ENCODE measurements at regions not wholly inside any gene's neighbourhood (a gene's known extent, or its start where the extent isn't known, plus 50 kb on each side); places are given as distances from the start of the nearest gene placed in this dataset.

DNA sequence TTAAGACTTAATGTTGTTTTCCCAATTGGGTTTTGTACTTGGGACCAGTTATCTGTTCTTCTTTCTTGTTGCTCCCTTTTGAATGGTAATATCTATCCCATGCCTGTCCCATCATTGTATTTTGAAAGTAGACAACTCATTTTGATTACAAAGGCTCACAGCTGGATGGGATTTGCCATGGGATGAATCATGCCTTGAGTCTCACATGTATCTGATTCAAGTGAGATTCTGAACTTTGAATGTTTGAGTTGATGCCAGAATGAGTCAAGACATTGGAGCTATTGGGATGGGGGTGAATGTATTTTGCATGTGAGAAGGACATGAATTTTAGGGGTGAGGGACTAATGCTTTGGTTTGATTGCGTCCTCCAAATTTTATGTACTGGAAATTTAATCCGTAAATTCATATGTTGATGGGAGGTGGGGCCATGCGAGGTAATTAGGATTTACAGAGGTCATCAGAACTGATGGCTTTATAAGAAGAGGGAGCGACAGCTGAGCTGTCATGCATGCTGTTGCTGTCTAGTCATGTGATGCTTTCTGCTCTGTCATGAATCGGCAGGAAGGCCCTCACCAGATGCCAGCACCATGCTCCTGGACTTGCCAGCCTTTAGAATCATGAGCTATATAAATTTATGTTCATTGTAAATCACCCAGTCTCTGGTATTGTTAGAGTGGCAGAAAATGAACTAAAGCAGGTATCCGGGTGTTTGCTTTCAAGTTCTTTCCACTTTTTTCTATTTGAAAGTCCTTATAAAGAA is 741.3 kb upstream of the RAB6C start:
- WGBS (ENCODE audit: insufficient coverage, low coverage, missing lambda C conversion rate): 0% methylated on average over 5 of the region's 6 CpGs
- Histone ChIP-seq H3K9me3 (replicated peaks; ENCODE audit: control insufficient read depth, insufficient read depth, low read depth, low read length) (no peaks in the 10 kb centered on the region), H3K4me1 (replicated peaks in 1 of 2; ENCODE audit: control insufficient read depth in 2 of 2, insufficient read depth in 2 of 2, low read length in 2 of 2) (no peaks in the 10 kb centered on the region), H3K4me2 (ENCODE audit: insufficient read depth, low read length) (no peak overlapping the region), H2AFZ (ENCODE audit: low read depth, low read length) (no peak overlapping the region), H3K9me1 (ENCODE audit: control insufficient read depth, insufficient read depth, low read length) (no peaks in the 10 kb centered on the region), H3K4me3 (no peak overlapping the region), H4K20me1 (replicated peaks; ENCODE audit: control insufficient read depth, insufficient read depth, low read length) (no peaks in the 10 kb centered on the region), H3K9ac (ENCODE audit: insufficient read depth in 1 of 2, low read depth in 2 of 2, low read length in 2 of 2) (no peak overlapping the region), H3K27me3 (ENCODE audit: control insufficient read depth in 2 of 2, insufficient read depth in 2 of 2, low read length in 2 of 2) (no peaks in the 10 kb centered on the region), H3K79me2 (ENCODE audit: control insufficient read depth, insufficient read depth, low read length) (no peaks in the 10 kb centered on the region), H3K36me3 (ENCODE audit: control insufficient read depth, insufficient read depth, low read length) (no peaks in the 10 kb centered on the region), H3K27ac (ENCODE audit: extremely low read depth, low read depth, low read length) (no peak overlapping the region)
- ChIA-PET CTCF (ENCODE audit: low intra/inter-chr PET ratio) (no interaction called here), POLR2A (interaction anchor here (0.5 kb wide), 1 partner anchor 420 kb away, joined by 3 read pairs; no protein-coding TSS in a partner anchor)
- FAIRE-seq (no peak), ATAC-seq (no peak), DNase-seq (ENCODE audit: extremely low read depth in 1 of 4, low spot score in 3 of 4) (no peak)
- in situ Hi-C loops (cut with MboI): no loop called here
- intact Hi-C loops (cut with micrococcal nuclease): no loop called here
- no TSS peak for BruUV-seq (replicated peaks)
- TF ChIP-seq SMARCB1 (IDR thresholded peaks at IDR 0.05; ENCODE audit: insufficient read length, low read depth): no peak
- TF ChIP-seq, protein P1, sequence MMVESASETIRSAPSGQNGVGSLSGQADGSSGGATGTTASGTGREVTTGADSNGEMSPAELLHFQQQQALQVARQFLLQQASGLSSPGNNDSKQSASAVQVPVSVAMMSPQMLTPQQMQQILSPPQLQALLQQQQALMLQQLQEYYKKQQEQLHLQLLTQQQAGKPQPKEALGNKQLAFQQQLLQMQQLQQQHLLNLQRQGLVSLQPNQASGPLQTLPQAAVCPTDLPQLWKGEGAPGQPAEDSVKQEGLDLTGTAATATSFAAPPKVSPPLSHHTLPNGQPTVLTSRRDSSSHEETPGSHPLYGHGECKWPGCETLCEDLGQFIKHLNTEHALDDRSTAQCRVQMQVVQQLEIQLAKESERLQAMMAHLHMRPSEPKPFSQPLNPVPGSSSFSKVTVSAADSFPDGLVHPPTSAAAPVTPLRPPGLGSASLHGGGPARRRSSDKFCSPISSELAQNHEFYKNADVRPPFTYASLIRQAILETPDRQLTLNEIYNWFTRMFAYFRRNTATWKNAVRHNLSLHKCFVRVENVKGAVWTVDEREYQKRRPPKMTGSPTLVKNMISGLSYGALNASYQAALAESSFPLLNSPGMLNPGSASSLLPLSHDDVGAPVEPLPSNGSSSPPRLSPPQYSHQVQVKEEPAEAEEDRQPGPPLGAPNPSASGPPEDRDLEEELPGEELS (CRISPR knock-in tag; IDR thresholded peaks at IDR 0.05; ENCODE audit: borderline replicate concordance): no peak
- TF ChIP-seq, protein P2, sequence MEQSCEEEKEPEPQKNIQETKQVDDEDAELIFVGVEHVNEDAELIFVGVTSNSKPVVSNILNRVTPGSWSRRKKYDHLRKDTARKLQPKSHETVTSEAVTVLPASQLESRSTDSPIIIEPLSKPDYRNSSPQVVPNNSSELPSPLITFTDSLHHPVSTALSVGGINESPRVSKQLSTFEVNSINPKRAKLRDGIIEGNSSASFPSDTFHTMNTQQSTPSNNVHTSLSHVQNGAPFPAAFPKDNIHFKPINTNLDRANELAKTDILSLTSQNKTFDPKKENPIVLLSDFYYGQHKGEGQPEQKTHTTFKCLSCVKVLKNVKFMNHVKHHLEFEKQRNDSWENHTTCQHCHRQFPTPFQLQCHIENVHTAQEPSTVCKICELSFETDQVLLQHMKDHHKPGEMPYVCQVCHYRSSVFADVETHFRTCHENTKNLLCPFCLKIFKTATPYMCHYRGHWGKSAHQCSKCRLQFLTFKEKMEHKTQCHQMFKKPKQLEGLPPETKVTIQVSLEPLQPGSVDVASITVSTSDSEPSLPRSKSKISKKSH (CRISPR knock-in tag; IDR thresholded peaks at IDR 0.05): no peak
- no peak for TF ChIP-seq SMARCC2 (IDR thresholded peaks at IDR 0.05; ENCODE audit: low read depth)
- no peak for TF ChIP-seq POLR2G (IDR thresholded peaks at IDR 0.05; ENCODE audit: low read depth, low read length)
- TF ChIP-seq TAF7 (tag; IDR thresholded peaks at IDR 0.05): no peak
- no peak for TF ChIP-seq ZNF551 (CRISPR knock-in tag; IDR thresholded peaks at IDR 0.05)
- TF ChIP-seq THRAP3 (IDR thresholded peaks at IDR 0.05; ENCODE audit: borderline replicate concordance): no peak
- TF ChIP-seq, protein P3, sequence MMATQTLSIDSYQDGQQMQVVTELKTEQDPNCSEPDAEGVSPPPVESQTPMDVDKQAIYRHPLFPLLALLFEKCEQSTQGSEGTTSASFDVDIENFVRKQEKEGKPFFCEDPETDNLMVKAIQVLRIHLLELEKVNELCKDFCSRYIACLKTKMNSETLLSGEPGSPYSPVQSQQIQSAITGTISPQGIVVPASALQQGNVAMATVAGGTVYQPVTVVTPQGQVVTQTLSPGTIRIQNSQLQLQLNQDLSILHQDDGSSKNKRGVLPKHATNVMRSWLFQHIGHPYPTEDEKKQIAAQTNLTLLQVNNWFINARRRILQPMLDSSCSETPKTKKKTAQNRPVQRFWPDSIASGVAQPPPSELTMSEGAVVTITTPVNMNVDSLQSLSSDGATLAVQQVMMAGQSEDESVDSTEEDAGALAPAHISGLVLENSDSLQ (IDR thresholded peaks at IDR 0.05): no peak
- TF ChIP-seq DDX20 (tag; IDR thresholded peaks at IDR 0.05; ENCODE audit: low read depth): no peak
- TF ChIP-seq, protein P4, sequence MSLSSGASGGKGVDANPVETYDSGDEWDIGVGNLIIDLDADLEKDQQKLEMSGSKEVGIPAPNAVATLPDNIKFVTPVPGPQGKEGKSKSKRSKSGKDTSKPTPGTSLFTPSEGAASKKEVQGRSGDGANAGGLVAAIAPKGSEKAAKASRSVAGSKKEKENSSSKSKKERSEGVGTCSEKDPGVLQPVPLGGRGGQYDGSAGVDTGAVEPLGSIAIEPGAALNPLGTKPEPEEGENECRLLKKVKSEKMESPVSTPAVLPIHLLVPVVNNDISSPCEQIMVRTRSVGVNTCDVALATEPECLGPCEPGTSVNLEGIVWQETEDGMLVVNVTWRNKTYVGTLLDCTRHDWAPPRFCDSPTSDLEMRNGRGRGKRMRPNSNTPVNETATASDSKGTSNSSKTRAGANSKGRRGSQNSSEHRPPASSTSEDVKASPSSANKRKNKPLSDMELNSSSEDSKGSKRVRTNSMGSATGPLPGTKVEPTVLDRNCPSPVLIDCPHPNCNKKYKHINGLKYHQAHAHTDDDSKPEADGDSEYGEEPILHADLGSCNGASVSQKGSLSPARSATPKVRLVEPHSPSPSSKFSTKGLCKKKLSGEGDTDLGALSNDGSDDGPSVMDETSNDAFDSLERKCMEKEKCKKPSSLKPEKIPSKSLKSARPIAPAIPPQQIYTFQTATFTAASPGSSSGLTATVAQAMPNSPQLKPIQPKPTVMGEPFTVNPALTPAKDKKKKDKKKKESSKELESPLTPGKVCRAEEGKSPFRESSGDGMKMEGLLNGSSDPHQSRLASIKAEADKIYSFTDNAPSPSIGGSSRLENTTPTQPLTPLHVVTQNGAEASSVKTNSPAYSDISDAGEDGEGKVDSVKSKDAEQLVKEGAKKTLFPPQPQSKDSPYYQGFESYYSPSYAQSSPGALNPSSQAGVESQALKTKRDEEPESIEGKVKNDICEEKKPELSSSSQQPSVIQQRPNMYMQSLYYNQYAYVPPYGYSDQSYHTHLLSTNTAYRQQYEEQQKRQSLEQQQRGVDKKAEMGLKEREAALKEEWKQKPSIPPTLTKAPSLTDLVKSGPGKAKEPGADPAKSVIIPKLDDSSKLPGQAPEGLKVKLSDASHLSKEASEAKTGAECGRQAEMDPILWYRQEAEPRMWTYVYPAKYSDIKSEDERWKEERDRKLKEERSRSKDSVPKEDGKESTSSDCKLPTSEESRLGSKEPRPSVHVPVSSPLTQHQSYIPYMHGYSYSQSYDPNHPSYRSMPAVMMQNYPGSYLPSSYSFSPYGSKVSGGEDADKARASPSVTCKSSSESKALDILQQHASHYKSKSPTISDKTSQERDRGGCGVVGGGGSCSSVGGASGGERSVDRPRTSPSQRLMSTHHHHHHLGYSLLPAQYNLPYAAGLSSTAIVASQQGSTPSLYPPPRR (CRISPR knock-in tag; IDR thresholded peaks at IDR 0.05; ENCODE audit: borderline replicate concordance): no peak
- no peak for TF ChIP-seq SMARCA4 (IDR thresholded peaks at IDR 0.05)
- no peak for TF ChIP-seq SAFB (IDR thresholded peaks at IDR 0.05; ENCODE audit: borderline replicate concordance, low read depth, low read length)
